Keratinocyte (primary cell): ENCODE measurements at regions not wholly inside any gene's neighbourhood (a gene's known extent, or its start where the extent isn't known, plus 50 kb on each side); places are given as distances from the start of the nearest gene placed in this dataset.

Experiments used
- DNase-seq: peaks from one replicate; pipeline ENCODE4 v3.0.0-alpha.2; 2011; ENCODE audit warnings: low read depth, missing footprints, low spot score
- FAIRE-seq: peaks from 2 replicates; lab custom pipeline; 2011; peaks lifted over from hg19 to GRCh38; lab: Jason Lieb, UNC
- H2AFZ ChIP-seq: 2 replicates; pipeline ENCODE4 v1.6.0; 2012; ENCODE audit warnings: low read length, control low read depth, inconsistent platforms; ENCODE audit not compliant: control insufficient read depth
- H3K27ac ChIP-seq: 2 replicates; pipeline ENCODE4 v1.5.1; 2011; ENCODE audit warnings: low read length; ENCODE audit not compliant: control insufficient read depth, insufficient read depth
- H3K27me3 ChIP-seq: 3 replicates; pipeline ENCODE4 v1.6.0; 2011; ENCODE audit warnings: low read length; ENCODE audit not compliant: control insufficient read depth, insufficient read depth; ENCODE audit errors: extremely low read depth
- H3K36me3 ChIP-seq, 2 experiments: 2 replicates in 1 of 2; 3 replicates in 1 of 2; pipeline ENCODE4 v1.5.1; 2011; ENCODE audit warnings: low read length in 2 of 2, mild to moderate bottlenecking in 1 of 2; ENCODE audit not compliant: control insufficient read depth in 2 of 2, insufficient read depth in 2 of 2; ENCODE audit errors: extremely low read depth in 1 of 2
- H3K4me1 ChIP-seq: 3 replicates; pipeline ENCODE4 v1.5.1; 2011; ENCODE audit warnings: low read length; ENCODE audit not compliant: control insufficient read depth, insufficient read depth; ENCODE audit errors: extremely low read depth
- H3K4me2 ChIP-seq: 3 replicates; pipeline ENCODE4 v1.6.0; 2011; ENCODE audit warnings: low read depth, low read length; ENCODE audit not compliant: control insufficient read depth, insufficient read depth; ENCODE audit errors: extremely low read depth
- H3K4me3 ChIP-seq, 3 experiments: fragments of 200-600 bp in 1 of 3; sonication (generic) in 1 of 3; 2 replicates in 2 of 3; 3 replicates in 1 of 3; pipeline ENCODE4 v1.5.1; 2011 to 2016; ENCODE audit warnings: low read length in 3 of 3, mild to moderate bottlenecking in 3 of 3, control low read depth in 2 of 3, inconsistent platforms in 1 of 3, low read depth in 1 of 3, mixed read lengths in 1 of 3, mixed run types in 1 of 3, moderate library complexity in 1 of 3; ENCODE audit not compliant: control insufficient read depth in 2 of 3, insufficient read depth in 2 of 3; ENCODE audit errors: extremely low read depth in 1 of 3
- H3K79me2 ChIP-seq: 2 replicates; pipeline ENCODE4 v1.6.0; 2012; ENCODE audit warnings: low read length; ENCODE audit not compliant: control insufficient read depth, insufficient read depth
- H3K9ac ChIP-seq: 3 replicates; pipeline ENCODE4 v1.6.0; 2011; ENCODE audit warnings: low read length; ENCODE audit not compliant: control insufficient read depth, insufficient read depth; ENCODE audit errors: extremely low read depth
- H3K9me1 ChIP-seq: 3 replicates; pipeline ENCODE4 v1.6.0; 2011; ENCODE audit warnings: low read length; ENCODE audit not compliant: control insufficient read depth, insufficient read depth; ENCODE audit errors: extremely low read depth
- H3K9me3 ChIP-seq: 2 replicates; pipeline ENCODE4 v1.5.1; 2012; ENCODE audit warnings: low read depth, low read length; ENCODE audit not compliant: control insufficient read depth
- H4K20me1 ChIP-seq: 3 replicates; pipeline ENCODE4 v1.6.0; 2011; ENCODE audit warnings: low read length; ENCODE audit not compliant: control insufficient read depth, insufficient read depth; ENCODE audit errors: extremely low read depth
- CTCF ChIP-seq, 3 experiments: IDR thresholded peaks in 1 of 3; conservative IDR thresholded peaks in 1 of 3; optimal IDR thresholded peaks in 1 of 3; 2 replicates in 2 of 3; 3 replicates in 1 of 3; pipeline versions ENCODE3 to v1.5.1; 2011; ENCODE audit warnings: low read length in 3 of 3, mild to moderate bottlenecking in 3 of 3, moderate library complexity in 2 of 3, control low read depth in 1 of 3, inconsistent platforms in 1 of 3; ENCODE audit not compliant: insufficient read depth in 2 of 3; ENCODE audit errors: extremely low read depth in 1 of 3
- EZH2 ChIP-seq: IDR thresholded peaks from one replicate; pipeline ENCODE4 v1.6.1; 2012; ENCODE audit warnings: inconsistent platforms, mild to moderate bottlenecking, low read length, moderate library complexity
- dilution Hi-C: fragments of 300-500 bp; cut with MboI; formaldehyde crosslinking; loops from one replicate; pipeline ENCODE4 v1.7.0; 2020; ENCODE audit warnings: low sequenced_read_pairs; ENCODE audit not compliant: extremely low pct_ligation_motif_present

DNA sequence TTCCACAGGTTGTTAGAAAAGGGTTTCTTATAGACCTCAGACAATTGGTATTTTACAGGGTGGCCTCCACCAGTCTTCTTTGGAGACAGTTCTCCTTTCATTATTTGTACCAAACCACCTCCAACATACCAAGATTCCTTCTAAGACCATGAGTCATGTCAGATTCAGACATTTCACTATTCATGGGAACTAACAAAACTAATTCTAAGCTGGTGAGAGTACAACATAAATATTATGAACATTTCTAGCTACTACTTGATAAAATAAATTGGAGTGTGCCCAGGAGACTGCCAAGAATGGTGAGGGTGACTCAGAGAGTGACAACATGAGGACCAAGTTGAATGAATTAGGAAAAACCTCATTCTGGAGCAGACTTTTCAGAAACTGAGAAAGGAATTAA lies 494.6 kb upstream of the LRRC4C start:
- Histone ChIP-seq H3K4me1 (no peaks in the 10 kb centered on the region), H3K27ac (no peak overlapping the region), H3K4me3 (no peak overlapping the region), H3K27me3 (no peaks in the 10 kb centered on the region), H3K36me3 (no peaks in the 10 kb centered on the region), H4K20me1 (no peaks in the 10 kb centered on the region), H3K79me2 (no peaks in the 10 kb centered on the region), H3K9me1 (no peaks in the 10 kb centered on the region), H2AFZ (no peak overlapping the region), H3K9me3 (no peaks in the 10 kb centered on the region), H3K9ac (no peak overlapping the region), H3K4me2 (no peak overlapping the region)
- DNase-seq (no peak), FAIRE-seq (no peak)
- dilution Hi-C loops, result no loop called here
- TF ChIP-seq EZH2 (no peak), CTCF (optimal IDR thresholded peaks at IDR 0.05 in 1 of 3, IDR thresholded peaks at IDR 0.05 in 1 of 3, conservative IDR thresholded peaks at IDR 0.05 in 1 of 3; ENCODE audit: extremely low read depth in 1 of 3, insufficient read depth in 2 of 3, low read length in 3 of 3) (no peak)

- Histone ChIP-seq H3K36me3 (no peaks in the 10 kb centered on the region), H3K27ac (no peak overlapping the region), H3K79me2 (no peaks in the 10 kb centered on the region), H3K27me3 (no peaks in the 10 kb centered on the region), H3K4me2 (no peak overlapping the region), H3K4me1 (no peaks in the 10 kb centered on the region), H2AFZ (no peak overlapping the region), H3K9me3 (no peaks in the 10 kb centered on the region), H4K20me1 (no peaks in the 10 kb centered on the region), H3K9ac (no peak overlapping the region), H3K4me3 (no peak overlapping the region), H3K9me1 (no peaks in the 10 kb centered on the region)
- TF ChIP-seq CTCF (optimal IDR thresholded peaks at IDR 0.05 in 1 of 3, IDR thresholded peaks at IDR 0.05 in 1 of 3, conservative IDR thresholded peaks at IDR 0.05 in 1 of 3; ENCODE audit: extremely low read depth in 1 of 3, insufficient read depth in 2 of 3, low read length in 3 of 3), result no peak
- FAIRE-seq, result no peak
- no peak for DNase-seq
- dilution Hi-C loops, result no loop called here
Measured at GRCh38 chr11:41955066-41955465, 495.6 kb upstream of the LRRC4C start.
